ENCODE measurements at regions not wholly inside any gene's neighbourhood (a gene's known extent, or its start where the extent isn't known, plus 50 kb on each side); places are given as distances from the start of the nearest gene placed in this dataset.

DNA sequence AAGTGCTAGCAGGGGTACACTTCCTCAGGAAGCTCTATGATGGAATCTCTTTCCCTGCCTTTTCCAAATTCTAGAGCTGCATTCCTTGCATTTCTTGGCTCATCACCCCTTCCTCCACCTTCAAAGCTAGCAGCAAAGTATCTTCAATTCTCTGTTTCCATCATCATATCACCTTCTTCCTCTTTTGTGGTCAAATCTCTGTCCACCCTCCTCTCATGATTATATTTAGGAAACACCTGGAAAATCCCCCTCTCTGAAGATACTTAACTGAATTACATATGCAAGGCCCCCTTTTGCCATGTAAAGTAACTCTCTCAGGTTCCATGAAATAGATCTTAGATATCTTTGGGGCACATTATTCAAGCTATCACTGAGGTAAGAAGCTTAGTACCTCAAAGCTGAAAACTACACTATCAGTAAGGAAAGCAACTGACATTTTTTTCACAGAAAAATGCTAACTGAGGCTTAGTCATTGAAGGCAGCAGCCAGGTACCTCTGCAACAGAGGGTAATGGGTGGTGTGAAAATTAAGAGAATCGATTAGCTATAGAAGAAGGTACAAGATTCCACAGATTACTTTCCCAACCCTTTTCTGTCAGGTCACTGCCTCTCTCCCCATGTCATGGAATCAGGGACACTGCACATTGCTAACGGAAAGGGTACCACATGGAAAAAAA lies 197.3 kb downstream of the MACC1 start:
- TF ChIP-seq POLR2A (IDR thresholded peaks at IDR 0.05) (no peak), EP300 (IDR thresholded peaks at IDR 0.05) (no peak)
- TF ChIP-seq, protein P1, sequence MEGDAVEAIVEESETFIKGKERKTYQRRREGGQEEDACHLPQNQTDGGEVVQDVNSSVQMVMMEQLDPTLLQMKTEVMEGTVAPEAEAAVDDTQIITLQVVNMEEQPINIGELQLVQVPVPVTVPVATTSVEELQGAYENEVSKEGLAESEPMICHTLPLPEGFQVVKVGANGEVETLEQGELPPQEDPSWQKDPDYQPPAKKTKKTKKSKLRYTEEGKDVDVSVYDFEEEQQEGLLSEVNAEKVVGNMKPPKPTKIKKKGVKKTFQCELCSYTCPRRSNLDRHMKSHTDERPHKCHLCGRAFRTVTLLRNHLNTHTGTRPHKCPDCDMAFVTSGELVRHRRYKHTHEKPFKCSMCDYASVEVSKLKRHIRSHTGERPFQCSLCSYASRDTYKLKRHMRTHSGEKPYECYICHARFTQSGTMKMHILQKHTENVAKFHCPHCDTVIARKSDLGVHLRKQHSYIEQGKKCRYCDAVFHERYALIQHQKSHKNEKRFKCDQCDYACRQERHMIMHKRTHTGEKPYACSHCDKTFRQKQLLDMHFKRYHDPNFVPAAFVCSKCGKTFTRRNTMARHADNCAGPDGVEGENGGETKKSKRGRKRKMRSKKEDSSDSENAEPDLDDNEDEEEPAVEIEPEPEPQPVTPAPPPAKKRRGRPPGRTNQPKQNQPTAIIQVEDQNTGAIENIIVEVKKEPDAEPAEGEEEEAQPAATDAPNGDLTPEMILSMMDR (IDR thresholded peaks at IDR 0.05): no peak

DNA sequence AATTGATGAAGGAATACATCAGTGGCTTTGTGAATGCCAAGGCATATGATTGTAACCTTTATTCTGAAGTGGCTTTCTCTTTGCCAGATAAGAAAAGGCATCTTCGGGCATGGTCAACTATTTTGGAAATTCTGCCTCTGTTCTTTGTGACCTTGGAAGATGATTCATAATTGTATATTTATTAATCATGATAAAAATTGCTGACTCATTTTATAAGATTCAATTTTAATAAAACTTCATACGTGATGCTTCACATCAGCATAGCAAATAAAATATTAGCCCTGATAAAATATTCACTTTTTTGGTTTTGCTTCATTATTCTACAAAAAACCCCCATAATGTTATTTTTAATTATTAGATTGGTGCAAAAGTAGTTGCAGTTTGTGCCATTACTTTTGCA lies 200.5 kb downstream of the MACC1 start:
- no peaks in the 10 kb centered on the region for H3K27me3 ChIP-seq
- 58 to 84% (median 61%) methylated on average over 2 of the region's 2 CpGs for WGBS, 3 donors
- H3K27ac ChIP-seq: no peak overlapping the region
- DNase-seq: no peak
- intact Hi-C loops (cut with DNase I): no loop called here
- TF ChIP-seq, protein P1 (IDR thresholded peaks at IDR 0.05): no peak
- no peak for TF ChIP-seq POLR2A (IDR thresholded peaks at IDR 0.05)
- TF ChIP-seq EP300 (IDR thresholded peaks at IDR 0.05): no peak
- H3K36me3 ChIP-seq: no peaks in the 10 kb centered on the region
- no peak overlapping the region for H3K4me3 ChIP-seq
- H3K4me1 ChIP-seq (ENCODE audit: insufficient read depth): no peaks in the 10 kb centered on the region
- H3K9me3 ChIP-seq: no peaks in the 10 kb centered on the region

More for the DNA sequence above, 197.3 kb downstream of the MACC1 start:
- no peaks in the 10 kb centered on the region for H3K36me3 ChIP-seq
- no peaks in the 10 kb centered on the region for H3K4me1 ChIP-seq (ENCODE audit: insufficient read depth)
- no peak overlapping the region for H3K4me3 ChIP-seq
- H3K27me3 ChIP-seq: no peaks in the 10 kb centered on the region
- DNase-seq: no peak
- 89 to 92% (median 90%) methylated on average over 2 of the region's 2 CpGs for WGBS, 3 donors
- H3K27ac ChIP-seq: no peak overlapping the region
- H3K9me3 ChIP-seq: no peaks in the 10 kb centered on the region
- intact Hi-C loops (cut with DNase I): no loop called here

DNA sequence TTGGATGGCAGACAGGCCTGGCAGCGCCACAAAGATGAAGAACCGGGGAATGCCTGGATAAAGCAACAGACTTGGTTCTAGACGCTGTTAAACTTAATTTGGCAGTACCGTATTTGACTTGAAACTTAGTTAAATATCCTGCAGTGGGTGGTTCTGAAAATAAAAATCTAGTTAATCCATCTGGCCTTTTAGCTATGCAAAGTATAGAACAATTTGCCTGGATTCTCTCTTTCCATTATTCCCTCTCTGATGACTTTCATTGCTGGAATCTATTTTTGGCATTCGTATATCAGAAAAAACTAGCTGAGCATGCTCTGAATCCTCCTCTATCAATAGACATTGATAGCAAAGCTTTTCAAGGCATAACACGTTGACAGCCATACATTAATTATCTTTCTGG lies 203.6 kb downstream of the MACC1 start:
- intact Hi-C loops (cut with DNase I): no loop called here
- 70 to 73% (median 71%) methylated on average over 6 of the region's 6 CpGs for WGBS, 3 donors
- TF ChIP-seq, protein P1 (IDR thresholded peaks at IDR 0.05): no peak
- TF ChIP-seq POLR2A (IDR thresholded peaks at IDR 0.05): no peak
- no peak for TF ChIP-seq EP300 (IDR thresholded peaks at IDR 0.05)

DNA sequence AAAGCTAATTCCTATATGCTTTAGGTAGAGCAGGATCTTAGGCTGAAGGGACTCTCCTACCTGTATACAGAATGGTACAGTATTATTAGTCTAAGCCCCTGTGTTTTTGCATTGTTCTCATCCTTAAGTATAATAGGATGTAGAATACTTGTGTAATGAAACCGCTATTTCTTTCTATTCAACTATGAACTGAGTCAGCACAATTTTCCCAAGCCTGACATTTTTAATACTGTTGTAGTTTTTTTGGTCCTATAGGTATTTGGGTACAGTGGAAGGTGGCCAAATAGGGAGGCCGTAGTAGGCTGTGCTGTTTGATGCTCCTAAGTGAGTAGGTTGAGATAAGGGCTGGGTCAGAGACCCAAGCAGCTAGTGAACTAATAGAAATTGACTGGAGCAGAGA lies 205.1 kb downstream of the MACC1 start:
- Histone ChIP-seq H3K9me3 (no peaks in the 10 kb centered on the region), H3K4me3 (no peak overlapping the region), H3K4me1 (ENCODE audit: insufficient read depth) (no peaks in the 10 kb centered on the region), H3K36me3 (no peaks in the 10 kb centered on the region), H3K27ac (no peak overlapping the region), H3K27me3 (no peaks in the 10 kb centered on the region)
- 82 to 88% (median 83%) methylated on average over 2 of the region's 2 CpGs for WGBS, 3 donors
- no peak for DNase-seq
- intact Hi-C loops (cut with DNase I): no loop called here
- TF ChIP-seq EP300 (IDR thresholded peaks at IDR 0.05) (no peak), POLR2A (IDR thresholded peaks at IDR 0.05) (no peak)
- TF ChIP-seq, protein P1 (IDR thresholded peaks at IDR 0.05): no peak

More for the DNA sequence above, 203.6 kb downstream of the MACC1 start:
- Histone ChIP-seq H3K27ac (no peak overlapping the region), H3K4me3 (no peak overlapping the region), H3K9me3 (no peaks in the 10 kb centered on the region), H3K27me3 (no peaks in the 10 kb centered on the region), H3K4me1 (ENCODE audit: insufficient read depth) (no peaks in the 10 kb centered on the region), H3K36me3 (no peaks in the 10 kb centered on the region)
- DNase-seq: no peak

All from ovary (tissue), 7 donors.